ENCODE measurements at regions not wholly inside any gene's neighbourhood (a gene's known extent, or its start where the extent isn't known, plus 50 kb on each side); places are given as distances from the start of the nearest gene placed in this dataset.

DNA sequence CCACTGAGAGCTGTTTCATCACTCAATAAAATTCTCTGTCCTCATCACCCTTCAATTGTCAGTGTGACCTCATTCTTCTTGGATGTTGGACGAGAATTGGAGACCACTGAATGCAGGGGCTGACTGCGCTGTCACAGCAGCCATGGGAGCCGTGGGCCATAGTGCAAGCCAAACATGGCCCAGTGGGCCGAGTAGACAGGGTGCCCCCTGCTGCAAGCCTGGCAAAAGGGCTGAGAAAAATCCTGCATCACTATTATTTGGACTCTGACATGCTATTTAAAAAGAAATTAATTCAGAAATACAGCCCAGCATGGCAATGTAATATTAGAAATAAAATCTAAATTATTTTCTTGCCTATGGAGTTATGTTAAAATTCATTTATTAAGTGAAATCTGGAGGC lies 67.8 kb upstream of the FAM98A start:
- no peak for TF ChIP-seq CTCF (conservative IDR thresholded peaks at IDR 0.05; ENCODE audit: low read length)
- TF ChIP-seq EZH2phosphoT487 (IDR thresholded peaks at IDR 0.05; ENCODE audit: borderline replicate concordance, low read depth, low read length), result no peak

All from OCI-LY7 (cell line).